GM19351 (cell line): ENCODE measurements at regions not wholly inside any gene's neighbourhood (a gene's known extent, or its start where the extent isn't known, plus 50 kb on each side); places are given as distances from the start of the nearest gene placed in this dataset.

Source experiments
- ATAC-seq: cut with Tn5 transposase; IDR thresholded peaks from one replicate; pipeline ENCODE4 v1.9.1; 2021; ENCODE audit warnings: mild to moderate bottlenecking, moderate library complexity; ENCODE audit not compliant: unreplicated experiment

DNA sequence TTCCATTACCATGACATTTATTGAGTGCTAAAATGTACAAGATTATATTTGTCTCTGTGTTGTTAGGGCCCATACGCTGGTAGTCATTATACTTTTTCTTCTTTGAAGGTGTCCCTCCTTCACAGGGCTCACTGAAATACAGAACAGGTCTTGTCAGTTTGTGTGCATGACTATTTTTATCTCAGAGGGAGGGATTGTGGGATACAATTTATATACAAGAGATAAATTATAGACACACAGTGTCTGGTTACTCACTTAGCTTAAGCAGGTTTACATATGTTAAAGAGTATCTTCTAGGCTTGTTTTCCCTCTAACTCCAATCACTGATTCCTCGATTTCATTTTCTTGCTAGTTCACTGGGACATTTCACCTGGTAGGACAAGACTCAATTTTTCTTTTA, 143.3 kb upstream of the GUCY1A1 start:
- no peak for ATAC-seq

DNA sequence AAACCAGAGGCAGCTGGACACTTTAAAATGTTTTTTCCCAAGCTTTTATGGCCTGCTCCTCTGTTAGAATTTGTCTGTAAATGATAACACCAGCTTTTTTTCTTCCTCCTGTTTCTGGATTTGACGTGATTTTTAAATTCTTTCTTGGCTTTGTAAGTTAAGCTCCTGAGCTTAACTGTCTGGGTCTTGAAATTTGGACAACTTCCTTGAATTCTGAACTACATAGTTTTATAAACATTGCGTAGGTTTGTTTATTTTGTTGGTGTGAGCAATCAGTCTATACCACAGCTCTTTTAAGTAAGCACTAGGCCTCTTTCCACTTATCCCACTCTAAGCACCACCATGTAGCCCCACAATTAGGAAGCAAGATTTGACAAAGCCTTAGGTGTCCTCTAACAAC, 144.4 kb upstream of the GUCY1A1 start:
- no peak for ATAC-seq

DNA sequence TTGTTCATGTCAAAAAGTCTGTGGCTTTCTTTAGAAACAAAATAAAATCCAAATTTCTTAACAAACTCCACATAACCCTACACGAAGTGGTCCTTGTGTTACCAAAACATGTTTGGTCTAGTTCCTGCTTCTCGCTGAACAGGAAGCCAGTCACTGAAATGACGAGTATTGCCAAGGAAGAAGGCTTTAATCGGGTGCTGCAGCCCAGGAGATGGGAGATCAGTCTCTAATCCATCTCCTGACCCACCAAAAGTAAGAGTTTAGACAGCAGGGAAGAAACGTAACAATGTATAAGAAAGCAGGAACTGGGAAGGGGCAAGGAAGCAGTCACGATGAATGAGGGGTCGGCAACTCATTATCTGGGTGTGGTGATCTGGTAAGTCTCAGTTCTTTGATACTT, 144.6 kb upstream of the MAP9 start:
- ATAC-seq, result no peak

DNA sequence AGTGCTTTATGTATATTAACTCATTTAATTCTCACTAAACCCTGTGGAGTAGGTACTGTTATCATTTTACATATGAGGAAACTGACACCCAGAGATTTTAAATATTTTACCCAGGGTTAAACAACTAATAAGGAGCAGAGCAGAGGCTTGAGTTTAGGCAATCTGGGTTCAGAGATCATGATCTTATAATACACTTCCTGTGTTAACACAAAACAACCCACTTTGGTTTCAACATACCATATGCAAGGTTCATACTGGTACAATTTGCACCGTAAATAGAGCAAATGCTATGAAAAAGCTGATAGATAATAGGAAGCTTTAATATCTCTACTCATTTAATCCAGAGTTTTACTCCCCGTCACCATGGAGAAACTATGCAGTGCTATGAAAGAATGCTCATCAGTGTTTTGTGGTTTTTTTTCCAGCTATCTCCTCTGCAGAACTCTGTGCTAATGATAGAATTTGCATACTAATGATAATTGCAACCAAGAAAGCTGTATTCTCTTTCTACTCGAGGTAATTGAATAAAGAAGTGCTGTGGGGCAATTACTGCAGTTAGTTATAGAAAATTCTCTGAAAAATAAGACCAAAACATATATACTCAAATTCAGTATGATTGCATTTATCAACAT, 138.8 kb upstream of the MAP9 start:
- no peak for ATAC-seq

DNA sequence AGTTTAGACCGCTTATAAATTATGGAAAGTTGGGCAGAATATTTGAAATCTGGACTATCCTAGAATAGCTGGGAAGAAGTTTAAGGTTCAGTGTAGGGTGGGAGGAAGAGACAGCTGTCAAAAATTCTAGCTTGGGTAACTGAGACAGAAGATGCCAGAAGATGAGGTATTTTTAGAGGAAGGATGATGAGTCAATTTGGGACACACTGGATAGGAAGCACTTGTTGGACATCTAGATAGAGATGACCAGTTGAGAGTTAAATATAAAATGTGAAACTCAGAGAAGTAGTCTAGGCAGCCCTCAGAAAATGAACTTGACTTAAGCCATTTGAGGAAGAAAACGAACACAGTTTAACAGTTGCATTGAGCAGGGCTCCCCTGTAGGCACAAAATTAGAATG, 137.9 kb upstream of the MAP9 start:
- no peak for ATAC-seq

DNA sequence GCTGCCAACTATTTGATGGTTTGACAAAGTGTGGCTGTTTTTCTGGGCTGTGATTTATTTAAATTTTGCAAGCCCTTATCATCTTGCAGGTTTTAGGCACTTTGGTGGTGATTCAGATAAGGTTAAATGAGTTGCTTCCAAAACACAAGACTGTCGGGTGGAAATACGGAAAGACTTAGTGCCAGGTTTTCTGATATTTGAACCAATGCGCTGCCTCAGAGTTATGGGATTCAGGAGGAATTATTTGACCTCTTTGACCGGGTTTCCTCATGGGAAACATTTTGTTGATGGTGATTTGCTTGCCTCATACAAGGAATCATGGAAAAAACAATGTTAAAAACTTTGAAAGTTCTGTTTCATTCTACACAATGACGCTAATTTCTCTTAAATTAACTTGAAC, 136.1 kb upstream of the MAP9 start:
- no peak for ATAC-seq

DNA sequence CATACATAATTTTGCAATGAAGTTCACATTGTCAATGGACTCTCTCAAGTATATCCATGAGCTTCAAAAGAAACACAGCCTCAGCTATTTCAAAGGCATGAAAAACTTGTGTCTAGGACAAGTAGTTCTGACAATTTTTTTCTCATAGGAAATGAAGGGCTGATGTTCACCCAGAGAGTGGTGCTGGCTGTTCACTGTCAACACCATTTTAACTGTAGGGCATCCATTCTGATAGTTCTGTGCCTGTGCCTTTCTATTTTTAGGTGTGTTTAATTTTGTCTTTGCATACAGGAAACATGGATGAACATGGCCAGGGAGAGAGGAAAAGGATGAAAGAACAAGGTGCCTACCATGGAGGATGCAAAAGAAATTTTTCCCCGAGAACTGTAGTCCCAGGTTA, 135.3 kb upstream of the MAP9 start:
- ATAC-seq, result no peak

DNA sequence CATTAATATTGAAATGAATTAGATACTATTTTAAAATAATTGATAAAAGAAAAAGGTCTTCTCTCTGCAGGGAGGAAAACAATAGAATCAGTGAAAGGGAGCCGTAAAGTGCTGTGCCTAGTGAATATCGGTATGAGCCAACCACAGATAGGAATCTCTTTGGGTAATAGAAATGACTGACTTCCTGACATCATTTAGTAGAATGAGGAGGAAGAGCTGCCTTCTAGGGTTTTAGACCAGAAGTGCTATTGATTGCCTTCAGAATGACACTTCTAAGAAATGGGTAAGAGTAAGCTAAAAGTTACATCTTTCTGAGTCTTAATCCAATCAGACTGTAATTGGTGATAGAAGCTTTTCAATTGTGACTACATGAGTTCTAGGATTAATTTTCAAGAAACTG, 134.0 kb upstream of the MAP9 start:
- no peak for ATAC-seq

DNA sequence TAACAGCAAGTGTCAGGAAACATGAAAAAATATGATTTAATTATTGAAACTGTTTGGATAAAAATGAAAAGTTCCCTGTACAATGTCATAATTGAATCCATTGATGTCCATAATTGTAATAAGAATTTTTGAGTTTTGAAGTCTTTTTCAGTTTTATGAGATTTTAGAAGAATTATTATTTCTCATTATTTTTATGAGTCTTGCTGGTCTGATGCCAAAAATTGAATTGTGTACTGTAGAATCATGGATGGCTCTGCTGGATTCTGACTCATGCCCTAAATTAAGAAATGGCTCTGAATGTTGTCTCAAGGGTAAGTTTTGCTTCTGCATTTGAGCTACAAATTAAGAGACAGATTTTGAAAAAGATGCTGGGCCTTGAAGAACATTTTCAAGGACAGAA, 132.8 kb upstream of the MAP9 start:
- no peak for ATAC-seq

DNA sequence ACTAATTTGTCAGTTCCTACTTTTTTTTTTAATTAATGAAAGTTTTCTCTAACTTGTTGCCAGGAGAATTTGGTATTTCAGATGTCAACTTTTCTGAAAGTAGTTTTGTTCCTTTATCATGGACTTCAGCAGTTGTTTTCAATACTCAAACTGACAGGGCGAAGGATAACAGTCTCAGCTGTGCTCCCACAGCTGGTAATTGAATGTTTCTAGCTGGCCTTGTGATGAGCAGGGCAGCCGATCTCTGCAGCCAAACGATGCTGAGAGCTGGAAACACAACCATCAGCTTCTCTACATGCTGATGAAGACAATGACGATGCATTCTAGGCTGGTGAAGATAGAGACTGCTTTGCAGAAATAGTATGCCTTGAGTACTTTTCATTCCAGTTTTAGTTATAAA, 130.0 kb upstream of the MAP9 start:
- no peak for ATAC-seq

DNA sequence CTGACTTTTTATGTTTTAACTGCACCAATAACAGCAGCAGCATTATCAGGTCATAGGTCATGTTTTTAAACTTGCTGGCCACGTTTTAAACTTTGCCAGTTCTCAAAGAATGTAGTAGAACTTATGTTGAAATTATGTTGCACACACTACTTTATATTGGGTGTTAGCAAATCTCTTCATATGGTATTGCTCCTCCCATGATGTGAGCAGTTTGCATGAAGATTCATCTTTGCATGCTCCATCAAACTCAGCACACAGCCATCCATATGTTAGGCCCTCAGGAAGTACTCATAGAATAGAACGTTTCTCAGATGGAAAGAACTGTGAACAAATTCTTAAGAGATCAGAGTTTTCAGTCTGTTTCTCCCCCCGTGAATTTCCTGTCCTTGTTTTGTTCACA, 128.6 kb upstream of the MAP9 start:
- no peak for ATAC-seq

DNA sequence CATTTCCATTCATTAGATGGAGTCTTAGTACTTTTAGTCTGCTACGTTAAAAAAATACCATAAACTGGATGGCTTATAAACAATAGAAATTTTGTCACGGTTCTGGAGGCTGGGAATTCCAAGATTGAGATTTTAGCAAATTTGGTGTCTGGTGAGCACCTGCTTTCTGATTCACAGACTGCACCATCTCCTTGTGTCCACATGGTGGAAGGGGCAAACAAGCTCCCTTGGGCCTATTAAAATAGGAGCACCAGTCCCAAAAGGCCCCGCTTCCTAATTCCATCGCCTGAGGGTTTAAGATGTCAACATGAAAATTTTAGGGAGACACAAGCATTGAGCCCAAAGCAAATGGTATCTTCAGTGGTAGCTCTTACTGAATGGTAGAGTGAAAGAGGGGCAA, 120.5 kb upstream of the MAP9 start:
- no peak for ATAC-seq

DNA sequence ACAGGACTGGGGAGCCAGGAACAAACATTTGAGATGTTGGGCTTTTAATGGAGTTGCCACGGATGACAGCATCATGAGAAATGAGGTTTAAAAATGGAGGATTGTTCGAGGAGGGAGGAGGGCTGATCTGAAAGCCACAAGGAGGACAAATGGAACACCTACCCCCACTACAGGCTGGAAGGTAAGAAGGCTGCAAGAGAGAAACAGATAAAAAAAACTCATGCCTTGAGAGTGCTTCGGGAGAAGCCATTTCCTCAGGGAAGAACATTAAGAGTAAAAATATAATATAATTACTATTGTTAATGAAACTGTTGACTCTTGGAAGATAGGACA, 119.5 kb upstream of the MAP9 start:
- no peak for ATAC-seq

DNA sequence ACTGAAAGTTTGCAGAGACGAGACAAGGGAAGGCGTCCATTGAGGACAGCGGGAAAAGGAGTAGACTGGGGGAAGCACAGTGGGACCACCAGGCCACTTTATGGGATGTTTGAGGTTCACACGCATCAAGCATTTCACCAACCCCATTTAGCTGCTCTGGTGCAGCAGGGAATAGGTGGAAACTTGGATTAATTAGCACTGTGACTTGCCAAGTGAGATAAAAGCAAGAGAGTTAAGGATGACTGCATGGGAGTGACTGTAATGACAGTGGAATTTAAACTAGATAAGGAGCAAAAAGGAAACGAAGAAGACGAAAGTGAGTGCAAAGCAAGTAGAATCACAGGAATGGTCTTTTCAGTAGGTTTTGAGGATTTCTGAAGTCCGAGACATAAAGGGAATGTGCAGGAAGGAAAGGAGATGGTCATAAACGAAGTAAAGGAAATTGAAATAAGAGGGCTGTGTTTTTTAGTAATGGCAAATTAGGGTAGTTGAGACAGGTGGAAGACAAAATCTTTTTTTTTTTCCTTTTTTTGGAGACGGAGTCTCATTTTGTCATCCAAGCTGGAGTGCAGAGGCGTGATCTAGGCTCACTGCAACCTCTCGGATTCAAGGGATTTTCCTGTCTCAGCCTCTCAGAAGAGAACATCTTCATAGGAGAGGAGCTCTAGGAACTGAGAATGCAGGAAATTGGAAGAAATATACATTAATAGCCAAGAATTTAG, 119.0 kb upstream of the MAP9 start:
- no peak for ATAC-seq

DNA sequence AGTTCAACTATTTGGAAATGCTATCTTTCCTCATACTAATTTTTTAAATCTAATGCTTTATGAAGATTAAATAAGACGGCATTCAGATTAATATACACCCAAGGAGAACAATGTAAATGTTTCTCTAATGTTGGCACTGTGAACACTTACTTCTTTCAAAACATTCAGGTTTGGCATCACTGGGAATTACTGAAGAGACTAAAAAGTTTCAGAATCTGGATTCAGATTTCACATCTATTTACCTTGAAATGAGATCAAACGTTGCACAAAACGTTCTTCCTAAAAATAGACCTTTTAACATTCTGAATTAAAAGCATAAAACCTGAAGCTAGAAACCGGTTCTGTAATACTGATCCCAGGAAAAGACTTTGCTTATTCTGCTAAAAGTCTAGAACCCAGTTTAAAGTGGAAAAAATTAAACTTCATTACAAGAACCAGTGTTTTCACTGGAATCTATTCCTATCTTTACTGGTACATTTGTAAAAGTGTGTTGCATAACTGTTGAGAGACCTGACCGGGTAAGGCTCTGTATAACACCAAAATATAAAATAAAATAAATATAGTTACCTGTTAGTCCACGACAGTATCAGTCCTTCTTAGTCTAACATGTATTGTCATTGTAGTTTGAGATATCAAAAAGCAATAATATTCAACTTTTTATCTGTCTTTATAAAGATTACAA, 117.4 kb upstream of the MAP9 start:
- no peak for ATAC-seq

DNA sequence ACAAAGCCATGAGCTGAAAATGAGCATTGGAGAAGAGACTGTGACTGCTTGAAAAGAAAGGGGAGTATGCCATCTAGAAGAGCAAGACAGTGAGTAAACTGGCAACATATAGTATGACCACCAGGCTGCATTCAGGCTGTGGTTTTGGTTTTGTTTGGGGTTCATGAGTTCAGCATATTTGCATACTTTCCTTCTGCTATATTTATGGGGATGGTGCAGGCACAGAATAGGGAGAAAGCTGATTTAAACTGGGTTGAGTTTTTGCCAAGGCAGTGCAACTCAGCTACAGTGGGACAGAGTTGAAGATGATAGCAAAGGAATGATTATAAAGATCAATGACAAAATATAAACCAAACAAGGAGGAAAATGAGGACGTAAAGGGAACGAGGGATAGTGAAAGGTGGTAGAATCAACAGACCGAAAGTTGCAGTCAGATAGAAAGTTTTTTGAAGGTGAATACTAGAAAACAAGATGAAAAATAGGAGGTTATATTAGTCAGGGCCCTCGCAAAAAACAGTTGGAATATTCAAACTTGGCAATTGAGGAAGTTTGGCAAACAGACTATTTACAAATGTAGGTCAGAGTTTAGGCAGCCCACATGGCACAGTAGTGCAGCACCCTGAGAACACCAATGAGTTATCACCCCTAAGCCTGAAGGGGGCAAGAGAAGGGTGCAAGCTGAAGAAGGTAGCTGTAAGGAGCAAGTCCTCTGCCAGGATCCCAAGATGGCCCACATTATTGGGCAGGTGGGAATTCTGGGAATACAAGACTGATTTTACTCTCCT, 114.8 kb upstream of the MAP9 start:
- peak; percentile 94 for ATAC-seq

DNA sequence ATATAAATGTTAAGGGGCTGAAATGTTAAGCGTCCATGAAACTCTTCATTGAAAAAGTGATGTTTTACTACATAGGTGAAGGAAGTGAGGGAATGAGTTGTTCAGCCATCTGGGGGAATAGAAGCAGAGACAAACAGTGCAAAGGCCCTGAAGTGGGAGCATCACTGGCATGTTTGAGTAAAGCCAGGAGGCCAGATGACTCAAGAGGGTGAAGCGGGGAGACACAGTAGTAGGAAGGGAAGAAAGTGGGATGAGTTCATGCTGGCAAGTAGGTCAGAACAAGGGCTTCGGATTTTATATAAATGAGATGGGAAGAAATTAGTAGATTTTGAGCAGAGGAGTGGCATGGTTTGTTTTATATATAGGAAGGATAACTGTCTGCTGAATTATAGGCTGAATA, 112.5 kb upstream of the MAP9 start:
- ATAC-seq, result no peak

DNA sequence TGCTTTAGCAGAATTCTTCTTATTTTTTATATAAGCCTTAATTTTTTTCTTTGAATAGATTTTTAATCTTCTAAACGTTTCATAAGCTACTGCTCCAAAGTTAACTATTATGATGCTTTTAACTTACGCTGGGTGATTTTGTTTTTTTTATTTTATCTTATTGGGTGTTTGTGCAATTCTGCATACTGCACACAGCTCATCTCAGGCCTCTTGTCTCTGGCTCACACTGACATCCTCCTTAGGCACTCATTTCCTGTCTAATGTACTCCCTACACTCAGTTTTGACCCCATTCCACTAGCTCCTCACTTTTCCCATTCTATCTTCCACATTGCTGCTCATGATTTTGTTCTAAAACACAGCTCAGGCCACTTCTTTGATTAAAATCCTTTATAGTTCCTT, 111.9 kb upstream of the MAP9 start:
- ATAC-seq, result no peak

DNA sequence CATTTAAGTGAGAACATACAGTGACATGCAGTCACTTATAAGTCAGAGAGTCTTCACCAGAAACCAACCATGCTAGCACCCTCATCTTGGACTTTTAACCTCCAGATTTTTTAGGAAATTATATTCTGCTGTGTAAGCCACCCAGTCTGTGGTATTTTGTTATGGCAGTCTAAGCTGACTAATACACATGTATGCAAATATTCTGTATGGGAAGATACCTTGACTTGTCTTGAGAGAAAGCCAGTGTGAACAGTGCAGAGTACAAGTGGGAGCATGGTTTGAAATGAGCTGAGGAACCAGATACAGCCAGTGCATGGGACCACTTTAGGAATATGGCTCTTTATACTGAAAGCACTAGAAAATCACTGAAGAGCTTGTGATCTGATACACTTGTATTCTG, 110.4 kb upstream of the MAP9 start:
- ATAC-seq, result peak; percentile 24

DNA sequence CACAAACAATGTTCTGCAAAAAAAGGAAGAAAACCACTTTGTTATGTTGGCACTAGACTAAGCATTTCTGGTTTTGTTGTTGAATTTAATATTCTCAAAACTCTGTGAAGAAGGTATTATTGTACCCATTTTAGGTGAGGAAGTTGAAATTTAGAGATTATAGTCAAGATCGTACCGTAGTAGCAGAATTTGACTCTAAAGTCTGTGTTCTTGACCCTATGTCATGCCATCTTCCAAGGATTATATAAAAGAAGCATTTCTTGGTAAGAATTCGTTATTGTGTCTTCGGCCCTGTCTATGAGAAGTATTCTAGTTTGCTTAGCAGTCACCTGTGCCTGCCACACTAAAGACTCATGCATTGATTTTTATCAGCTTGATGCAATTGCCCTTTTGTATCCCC, 104.4 kb upstream of the MAP9 start:
- no peak for ATAC-seq

DNA sequence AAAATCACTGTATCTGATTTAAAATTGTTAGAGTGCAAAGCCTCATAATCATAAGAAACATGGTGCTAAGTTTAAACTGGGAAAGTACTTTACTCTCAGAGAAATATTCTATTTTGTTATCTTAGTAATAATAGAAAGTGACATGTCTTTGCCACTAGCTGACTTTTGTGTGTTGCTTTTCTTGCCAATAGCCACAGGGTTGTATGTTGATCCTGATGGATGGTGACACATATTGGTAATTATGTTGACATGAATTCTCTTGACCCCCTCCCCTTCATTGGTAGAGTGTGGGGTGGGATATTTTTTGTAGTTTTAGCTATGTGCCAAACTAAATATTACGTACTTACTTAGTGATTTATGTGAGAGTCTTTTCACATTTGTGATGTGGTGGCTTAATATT, 103.1 kb upstream of the MAP9 start:
- no peak for ATAC-seq

DNA sequence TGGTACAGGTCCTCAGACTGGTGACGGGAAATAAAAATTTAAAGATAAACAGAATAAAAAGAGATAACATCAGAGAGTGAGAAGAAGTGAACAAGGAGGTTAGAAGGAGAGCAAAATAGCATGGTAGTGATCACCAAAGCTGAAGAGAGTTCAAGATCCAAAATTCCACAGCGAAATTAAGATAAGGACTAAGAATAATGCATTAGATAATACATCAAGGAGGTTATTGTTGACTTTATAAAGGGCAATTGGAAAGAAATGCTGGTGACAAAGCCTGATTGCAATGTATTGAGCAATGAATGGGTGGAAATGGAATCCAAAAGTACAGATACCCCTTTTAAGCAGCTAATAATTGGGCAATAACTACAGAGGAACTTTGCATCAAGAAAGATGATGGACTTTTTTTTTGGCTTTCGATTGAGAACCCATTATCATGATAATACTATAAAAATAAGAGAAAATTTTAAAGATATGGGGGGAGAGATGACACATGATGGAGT, 101.6 kb upstream of the MAP9 start:
- no peak for ATAC-seq
